Smooth muscle cell (in vitro differentiated cells): ENCODE measurements at regions not wholly inside any gene's neighbourhood (a gene's known extent, or its start where the extent isn't known, plus 50 kb on each side); places are given as distances from the start of the nearest gene placed in this dataset.

Experiments used
- DNase-seq: peaks from one replicate; lab custom pipeline; 2025; ENCODE audit not compliant: unreplicated experiment; lab: John Stamatoyannopoulos, UW
- H2AFZ ChIP-seq: fragments of 200-600 bp; sonication (generic); 2 replicates; pipeline ENCODE4 v1.6.0; 2016; ENCODE audit warnings: antibody characterized with exemption, low read depth, mild to moderate bottlenecking
- H3F3A ChIP-seq: fragments of 200-600 bp; sonication (generic); 2 replicates; pipeline ENCODE4 v1.6.0; 2017; ENCODE audit warnings: antibody characterized with exemption, low read depth
- H3K27ac ChIP-seq: fragments of 200-600 bp; sonication (generic); 2 replicates; pipeline ENCODE4 v1.5.1; 2016; ENCODE audit warnings: low read depth, mild to moderate bottlenecking
- H3K27me3 ChIP-seq: fragments of 200-600 bp; sonication (generic); 2 replicates; pipeline ENCODE4 v1.6.1; 2016; ENCODE audit warnings: low read depth, mild to moderate bottlenecking
- H3K36me3 ChIP-seq: fragments of 200-600 bp; sonication (generic); 2 replicates; pipeline ENCODE4 v1.5.1; 2016; ENCODE audit warnings: low read depth
- H3K4me1 ChIP-seq: fragments of 200-600 bp; sonication (generic); 2 replicates; pipeline ENCODE4 v1.5.1; 2016; ENCODE audit warnings: low read depth
- H3K4me2 ChIP-seq: fragments of 200-600 bp; sonication (generic); 2 replicates; pipeline ENCODE4 v1.6.0; 2016; ENCODE audit warnings: mild to moderate bottlenecking
- H3K4me3 ChIP-seq: fragments of 200-600 bp; sonication (generic); 2 replicates; pipeline ENCODE4 v1.5.1; 2016; ENCODE audit warnings: mild to moderate bottlenecking
- H3K79me2 ChIP-seq: fragments of 200-600 bp; sonication (generic); 2 replicates; pipeline ENCODE4 v1.6.0; 2016; ENCODE audit warnings: low read depth, mild to moderate bottlenecking
- H3K9ac ChIP-seq: fragments of 200-600 bp; sonication (generic); 2 replicates; pipeline ENCODE4 v1.6.0; 2016; ENCODE audit warnings: low read depth
- H3K9me3 ChIP-seq: fragments of 200-600 bp; sonication (generic); replicated peaks from 2 replicates; pipeline ENCODE4 v1.5.1; 2016; ENCODE audit warnings: low read depth
- H4K20me1 ChIP-seq: fragments of 200-600 bp; sonication (generic); 2 replicates; pipeline ENCODE4 v1.6.0; 2016; ENCODE audit warnings: low read depth
- WGBS: methylation state at CpG from one replicate; pipeline ENCODE4 v1.1.7; 2016; ENCODE audit warnings: low lambda C conversion rate; 5-methylcytosine and 5-hydroxymethylcytosine counted together
- TF ChIP-seq, protein P1 (sequence below): fragments of 200-600 bp; sonication (generic); IDR thresholded peaks from 2 replicates; pipeline ENCODE4 v1.5.1; 2017; ENCODE audit warnings: borderline replicate concordance, mild to moderate bottlenecking, antibody characterized with exemption; ENCODE audit not compliant: insufficient read depth, poor library complexity, severe bottlenecking

- H3K27ac ChIP-seq: no peak overlapping the region
- H2AFZ ChIP-seq: no peak overlapping the region
- no peaks in the 10 kb centered on the region for H3K9me3 ChIP-seq
- 82% methylated on average over 4 of the region's 4 CpGs for WGBS
- no peaks in the 10 kb centered on the region for H3K36me3 ChIP-seq
- H3K79me2 ChIP-seq: no peaks in the 10 kb centered on the region
- H3K9ac ChIP-seq: no peak overlapping the region
- H3F3A ChIP-seq: no peaks in the 10 kb centered on the region
- no peak for DNase-seq
- TF ChIP-seq, protein P1, sequence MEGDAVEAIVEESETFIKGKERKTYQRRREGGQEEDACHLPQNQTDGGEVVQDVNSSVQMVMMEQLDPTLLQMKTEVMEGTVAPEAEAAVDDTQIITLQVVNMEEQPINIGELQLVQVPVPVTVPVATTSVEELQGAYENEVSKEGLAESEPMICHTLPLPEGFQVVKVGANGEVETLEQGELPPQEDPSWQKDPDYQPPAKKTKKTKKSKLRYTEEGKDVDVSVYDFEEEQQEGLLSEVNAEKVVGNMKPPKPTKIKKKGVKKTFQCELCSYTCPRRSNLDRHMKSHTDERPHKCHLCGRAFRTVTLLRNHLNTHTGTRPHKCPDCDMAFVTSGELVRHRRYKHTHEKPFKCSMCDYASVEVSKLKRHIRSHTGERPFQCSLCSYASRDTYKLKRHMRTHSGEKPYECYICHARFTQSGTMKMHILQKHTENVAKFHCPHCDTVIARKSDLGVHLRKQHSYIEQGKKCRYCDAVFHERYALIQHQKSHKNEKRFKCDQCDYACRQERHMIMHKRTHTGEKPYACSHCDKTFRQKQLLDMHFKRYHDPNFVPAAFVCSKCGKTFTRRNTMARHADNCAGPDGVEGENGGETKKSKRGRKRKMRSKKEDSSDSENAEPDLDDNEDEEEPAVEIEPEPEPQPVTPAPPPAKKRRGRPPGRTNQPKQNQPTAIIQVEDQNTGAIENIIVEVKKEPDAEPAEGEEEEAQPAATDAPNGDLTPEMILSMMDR: no peak
- H3K4me2 ChIP-seq: no peak overlapping the region
- no peak overlapping the region for H3K4me3 ChIP-seq
- no peaks in the 10 kb centered on the region for H4K20me1 ChIP-seq
- H3K4me1 ChIP-seq: no peaks in the 10 kb centered on the region
- peaks cover 48% of the 10 kb centered on the region for H3K27me3 ChIP-seq
Observed at GRCh38 chr19:32222556-32222955, 122.9 kb upstream of the ZNF507 start.

GRCh38 chr19:32223106-32223505, 122.3 kb upstream of the ZNF507 start:
- Histone ChIP-seq H3K9me3 (no peaks in the 10 kb centered on the region), H4K20me1 (no peaks in the 10 kb centered on the region), H3K4me3 (no peak overlapping the region), H2AFZ (no peak overlapping the region), H3K9ac (no peak overlapping the region), H3K27ac (no peak overlapping the region), H3K36me3 (no peaks in the 10 kb centered on the region), H3K4me1 (no peaks in the 10 kb centered on the region), H3F3A (no peaks in the 10 kb centered on the region), H3K4me2 (no peak overlapping the region), H3K27me3 (peaks cover 49% of the 10 kb centered on the region), H3K79me2 (no peaks in the 10 kb centered on the region)
- TF ChIP-seq, protein P1: no peak
- DNase-seq: no peak
- WGBS: 52% methylated on average over 1 of the region's 1 CpG

DNA sequence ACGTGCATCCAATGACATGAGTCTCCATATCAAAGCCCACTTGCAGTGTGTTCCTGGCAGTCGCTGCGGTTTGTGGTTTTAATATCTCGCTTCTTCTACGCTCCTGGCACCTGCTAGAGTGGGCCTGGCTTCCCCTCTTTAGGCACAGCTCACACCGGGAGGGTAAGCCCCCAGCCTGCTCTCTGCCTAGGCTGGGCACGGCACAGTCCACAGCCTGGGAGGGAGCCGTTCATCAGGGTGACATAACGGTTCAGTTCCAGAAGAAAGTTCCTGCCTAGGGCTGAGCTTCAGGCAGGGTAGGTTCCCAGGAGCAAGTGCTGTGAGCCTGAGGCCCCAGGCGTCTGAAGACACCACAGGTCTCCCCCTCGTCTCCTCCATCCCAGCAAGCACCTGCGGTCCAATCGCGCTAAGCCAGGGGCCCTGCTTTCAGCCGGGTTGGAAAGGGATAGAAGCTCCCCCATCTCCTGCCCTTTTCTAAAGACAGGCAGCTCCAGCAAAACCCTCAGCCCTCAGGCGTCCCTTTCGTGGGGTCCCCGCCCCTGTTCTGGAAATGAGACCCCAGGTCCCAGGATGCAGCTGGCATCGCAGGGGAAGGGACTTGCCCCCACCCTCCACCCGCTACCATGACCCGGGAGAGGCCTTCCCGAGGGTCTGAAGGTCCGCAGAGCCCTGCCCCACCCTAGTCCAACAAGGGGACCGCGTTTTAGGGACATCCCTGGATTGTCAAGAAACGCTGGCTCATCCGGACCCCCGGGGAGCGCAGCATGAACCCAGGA, 121.6 kb upstream of the ZNF507 start:
- WGBS: 58% methylated on average over 29 of the region's 29 CpGs
- Histone ChIP-seq H4K20me1 (no peaks in the 10 kb centered on the region), H3K9me3 (no peaks in the 10 kb centered on the region), H3K4me2 (peak overlapping the region; percentile 81), H3K4me1 (no peaks in the 10 kb centered on the region), H3K36me3 (no peaks in the 10 kb centered on the region), H2AFZ (peak overlapping the region; percentile 49), H3K9ac (no peak overlapping the region), H3F3A (no peaks in the 10 kb centered on the region), H3K27ac (no peak overlapping the region), H3K4me3 (peak overlapping the region; percentile 47), H3K27me3 (peaks cover 50% of the 10 kb centered on the region), H3K79me2 (no peaks in the 10 kb centered on the region)
- DNase-seq: no peak
- TF ChIP-seq, protein P1: no peak
